ENCODE measurements at regions not wholly inside any gene's neighbourhood (a gene's known extent, or its start where the extent isn't known, plus 50 kb on each side); places are given as distances from the start of the nearest gene placed in this dataset.

DNA sequence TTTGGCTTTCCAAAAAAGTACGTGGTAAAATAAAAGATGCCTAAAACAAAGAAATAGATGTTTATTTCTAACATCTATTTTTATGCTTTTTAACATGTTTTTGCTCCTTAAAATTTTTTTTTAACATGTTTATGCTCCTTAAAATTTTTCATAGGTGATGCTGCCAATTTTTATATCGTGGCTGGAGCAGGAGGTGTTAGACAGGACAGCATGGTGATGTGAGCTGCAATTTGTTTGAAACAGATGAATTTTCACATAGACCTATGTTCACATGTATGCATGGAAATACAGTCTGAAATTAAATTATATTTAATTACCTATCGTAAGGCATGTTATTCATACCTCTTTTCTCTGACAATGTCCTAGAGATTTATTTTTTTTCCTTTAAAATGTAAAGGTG, 784.8 kb downstream of the EPHA7 start:
- DNase-seq (ENCODE audit: low spot score): no peak
- TF ChIP-seq, protein P1, sequence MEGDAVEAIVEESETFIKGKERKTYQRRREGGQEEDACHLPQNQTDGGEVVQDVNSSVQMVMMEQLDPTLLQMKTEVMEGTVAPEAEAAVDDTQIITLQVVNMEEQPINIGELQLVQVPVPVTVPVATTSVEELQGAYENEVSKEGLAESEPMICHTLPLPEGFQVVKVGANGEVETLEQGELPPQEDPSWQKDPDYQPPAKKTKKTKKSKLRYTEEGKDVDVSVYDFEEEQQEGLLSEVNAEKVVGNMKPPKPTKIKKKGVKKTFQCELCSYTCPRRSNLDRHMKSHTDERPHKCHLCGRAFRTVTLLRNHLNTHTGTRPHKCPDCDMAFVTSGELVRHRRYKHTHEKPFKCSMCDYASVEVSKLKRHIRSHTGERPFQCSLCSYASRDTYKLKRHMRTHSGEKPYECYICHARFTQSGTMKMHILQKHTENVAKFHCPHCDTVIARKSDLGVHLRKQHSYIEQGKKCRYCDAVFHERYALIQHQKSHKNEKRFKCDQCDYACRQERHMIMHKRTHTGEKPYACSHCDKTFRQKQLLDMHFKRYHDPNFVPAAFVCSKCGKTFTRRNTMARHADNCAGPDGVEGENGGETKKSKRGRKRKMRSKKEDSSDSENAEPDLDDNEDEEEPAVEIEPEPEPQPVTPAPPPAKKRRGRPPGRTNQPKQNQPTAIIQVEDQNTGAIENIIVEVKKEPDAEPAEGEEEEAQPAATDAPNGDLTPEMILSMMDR (IDR thresholded peaks at IDR 0.05; ENCODE audit: extremely low read depth, missing control alignments): no peak

DNA sequence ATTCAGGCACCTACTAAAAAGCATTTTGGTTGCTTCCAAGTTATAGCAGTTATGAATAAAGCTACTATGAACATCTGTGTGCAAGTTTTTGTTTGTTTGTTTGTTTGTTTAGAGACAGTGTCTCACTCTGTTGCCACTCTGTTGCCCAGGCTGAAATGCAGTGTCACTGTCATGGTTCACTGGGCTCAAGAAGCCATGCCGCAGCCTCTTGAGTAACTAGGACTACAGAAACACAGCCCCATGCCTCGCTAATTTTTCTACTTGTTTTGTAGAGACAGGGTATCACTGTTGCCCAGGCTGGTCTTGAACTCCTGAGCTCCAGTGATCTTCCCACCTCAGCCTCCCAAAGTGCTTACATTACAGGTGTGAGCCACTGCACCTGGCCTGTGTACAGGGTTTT, 795.9 kb downstream of the EPHA7 start:
- no peak for DNase-seq (ENCODE audit: low spot score)
- TF ChIP-seq, protein P1 (IDR thresholded peaks at IDR 0.05; ENCODE audit: extremely low read depth, missing control alignments): no peak

DNA sequence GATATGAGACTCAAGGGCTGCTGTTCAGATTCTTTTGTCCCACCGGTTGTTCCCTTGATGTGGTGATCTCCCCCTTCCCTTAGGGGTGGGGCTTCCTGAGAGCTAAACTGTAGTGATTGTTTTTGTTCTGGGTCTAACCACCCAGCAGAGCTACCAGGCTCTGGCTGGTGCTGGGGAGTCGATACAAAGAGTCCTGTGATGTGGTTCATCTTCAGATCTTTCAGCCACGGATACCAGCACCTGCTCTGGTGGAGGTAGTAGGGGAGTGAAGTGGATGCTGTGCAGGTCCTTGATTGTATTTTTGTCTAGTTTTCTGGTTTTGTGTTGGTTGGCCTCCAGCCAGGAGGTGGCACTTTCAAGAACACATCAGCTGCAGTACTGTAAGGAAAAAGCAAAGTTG, 801.6 kb downstream of the EPHA7 start:
- TF ChIP-seq, protein P1 (IDR thresholded peaks at IDR 0.05; ENCODE audit: extremely low read depth, missing control alignments): no peak
- no peak for DNase-seq (ENCODE audit: low spot score)

DNA sequence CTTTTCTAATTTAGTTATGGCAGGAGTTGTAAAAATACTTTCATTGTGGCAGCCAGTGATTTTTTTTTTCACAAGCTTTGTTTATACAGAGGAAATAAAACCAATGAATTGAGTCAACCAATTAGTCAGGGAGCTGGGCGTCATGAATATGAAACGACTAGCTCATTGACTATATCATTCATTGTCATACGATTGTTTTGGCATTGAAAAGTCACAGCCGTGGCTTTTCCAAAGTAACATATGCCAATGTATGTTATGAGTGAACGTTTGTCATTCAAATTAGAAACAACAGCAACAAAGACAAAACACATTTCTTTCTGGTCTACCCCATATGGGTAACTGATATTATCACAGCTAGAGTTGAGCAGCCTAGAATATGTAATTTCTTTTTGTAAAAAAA, 810.6 kb downstream of the EPHA7 start:
- TF ChIP-seq, protein P1 (IDR thresholded peaks at IDR 0.05; ENCODE audit: extremely low read depth, missing control alignments): no peak
- DNase-seq (ENCODE audit: low spot score): no peak

DNA sequence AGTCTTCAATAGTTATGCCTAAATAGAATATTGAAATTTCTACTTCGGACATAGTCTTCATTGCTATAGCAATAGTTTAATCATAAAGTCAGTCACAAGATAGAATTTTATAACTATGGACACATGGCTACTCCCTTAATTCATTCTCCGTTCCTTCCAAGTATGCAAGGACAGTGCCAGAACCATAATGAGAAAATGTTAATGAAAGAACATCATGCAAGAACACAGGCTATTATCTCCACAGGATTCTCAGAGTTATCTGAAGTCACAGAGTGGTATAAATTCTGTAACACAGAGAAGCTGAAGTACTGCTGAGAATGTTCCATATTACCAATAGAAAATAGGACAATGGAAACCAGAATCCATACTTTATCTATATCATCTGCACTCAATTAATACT, 826.2 kb downstream of the EPHA7 start:
- TF ChIP-seq, protein P1 (IDR thresholded peaks at IDR 0.05; ENCODE audit: extremely low read depth, missing control alignments): no peak
- no peak for DNase-seq (ENCODE audit: low spot score)

DNA sequence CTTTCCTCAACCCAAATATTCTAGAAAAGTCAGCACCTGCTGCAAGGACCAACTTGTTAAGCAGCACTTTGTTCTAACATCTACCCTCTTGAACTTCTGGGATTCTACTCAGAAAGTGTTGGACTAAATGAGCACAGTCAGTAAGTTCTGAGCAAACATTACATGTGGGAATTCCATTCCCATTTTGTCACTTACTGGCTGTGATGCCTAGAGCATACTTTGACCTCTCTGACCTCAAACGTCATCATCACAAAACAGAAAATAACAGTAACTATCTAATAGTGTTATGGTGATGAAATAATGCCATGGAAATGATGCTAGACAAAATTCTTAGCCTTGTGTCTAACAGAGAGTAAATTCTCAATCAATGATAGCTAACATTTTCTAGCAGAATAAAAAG, 829.4 kb downstream of the EPHA7 start:
- TF ChIP-seq, protein P1 (IDR thresholded peaks at IDR 0.05; ENCODE audit: extremely low read depth, missing control alignments): no peak
- DNase-seq (ENCODE audit: low spot score): no peak

DNA sequence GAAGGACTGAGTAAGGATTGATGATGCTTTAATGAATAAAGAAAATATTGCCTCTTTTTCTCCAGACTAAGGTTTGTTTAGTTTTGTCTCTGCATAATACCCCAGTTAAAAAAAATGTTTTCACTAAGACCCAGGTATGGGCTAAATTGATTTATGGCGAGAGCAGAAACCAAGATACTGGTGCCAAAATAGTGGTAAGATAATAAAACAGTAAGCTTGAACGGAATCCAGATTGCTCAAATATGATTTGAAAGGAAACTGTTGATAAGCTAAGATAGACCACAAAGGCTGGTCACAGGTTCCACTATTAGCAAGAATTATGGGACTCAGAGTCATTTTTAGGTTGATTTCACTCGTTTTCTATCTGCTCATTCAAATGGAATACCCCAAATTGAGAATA, 831.2 kb downstream of the EPHA7 start:
- TF ChIP-seq, protein P1 (IDR thresholded peaks at IDR 0.05; ENCODE audit: extremely low read depth, missing control alignments): no peak
- DNase-seq (ENCODE audit: low spot score): no peak

Measured in GM20000 (cell line).